Stomach (tissue), 8 donors: ENCODE measurements at regions not wholly inside any gene's neighbourhood (a gene's known extent, or its start where the extent isn't known, plus 50 kb on each side); places are given as distances from the start of the nearest gene placed in this dataset.

Experiments
- DNase-seq, 2 donors: peaks; one replicate each; pipeline versions ENCODE4 v3.0.0 to v3.0.0-alpha.2; 2013 to 2019
- H3K27ac ChIP-seq, 5 donors: fragments of 200-600 bp in 4 of 5; sonication (generic) in 4 of 5; one replicate each; pipeline ENCODE4 v1.5.1; 2013 to 2019; ENCODE audit warnings: mild to moderate bottlenecking in 1 of 5, moderate library complexity in 1 of 5
- H3K27me3 ChIP-seq, 3 donors: fragments of 200-600 bp; sonication (generic); one replicate each; pipeline ENCODE4 v1.5.1; 2017 to 2019; ENCODE audit warnings: mixed run types in 1 of 3
- H3K36me3 ChIP-seq, 4 donors: fragments of 200-600 bp; sonication (generic); 1 replicate in 3 of 4; 2 replicates in 1 of 4; pipeline ENCODE4 v1.5.1; 2016 to 2019
- H3K4me1 ChIP-seq, 4 donors: fragments of 200-600 bp; sonication (generic); one replicate each; pipeline ENCODE4 v1.5.1; 2016 to 2019
- H3K4me3 ChIP-seq, 4 donors: fragments of 200-600 bp; sonication (generic) in 3 of 4; one replicate each; pipeline ENCODE4 v1.5.1; 2016 to 2019; ENCODE audit warnings: mild to moderate bottlenecking in 1 of 4
- H3K9me3 ChIP-seq, 4 donors: fragments of 200-600 bp; sonication (generic); one replicate each; pipeline ENCODE4 v1.5.1; 2016 to 2019
- EP300 ChIP-seq: sonication (generic); formaldehyde crosslinking; IDR thresholded peaks from one replicate; pipeline ENCODE4 v1.6.1; 2017; ENCODE audit warnings: antibody characterized with exemption
- POLR2A ChIP-seq, 4 donors: fragments of 450-650 bp; IDR thresholded peaks; one replicate each; pipeline ENCODE4 v1.6.1; 2016; ENCODE audit warnings: antibody characterized with exemption in 4 of 4, control low read depth in 2 of 4, mild to moderate bottlenecking in 1 of 4, moderate library complexity in 1 of 4
- POLR2AphosphoS5 ChIP-seq, 3 donors: sonication (generic); formaldehyde crosslinking; IDR thresholded peaks; one replicate each; pipeline ENCODE4 v1.6.1; 2016; ENCODE audit warnings: antibody characterized with exemption in 3 of 3
- WGBS, 5 donors: extraction: QIAGEN DNeasy Blood & Tissue Kit in 3 of 5; methylation state at CpG; one replicate each; pipeline versions ENCODE4 v1.1.5 to v1.1.7; 2013 to 2018; 5-methylcytosine and 5-hydroxymethylcytosine counted together
- intact Hi-C: fragments of 100-400 bp; cut with DNase I; formaldehyde crosslinking; loops from one replicate; pipeline ENCODE4 v1.15.1; 2023; ENCODE audit warnings: low total_unique reads
- TF ChIP-seq, protein P1 (sequence below), 7 experiments: fragments of 450-650 bp in 4 of 7; fragments of 200-600 bp in 3 of 7; sonication (generic) in 3 of 7; IDR thresholded peaks; one replicate each; pipeline ENCODE4 v1.5.1; 2016 to 2019; ENCODE audit warnings: antibody characterized with exemption in 7 of 7, control low read depth in 2 of 7, mild to moderate bottlenecking in 1 of 7
- donor health status: healthy with polysubstance abuse.
- donor health status: Bipolar disorder and iron deficiency.
- donor health status: healthy.

DNA sequence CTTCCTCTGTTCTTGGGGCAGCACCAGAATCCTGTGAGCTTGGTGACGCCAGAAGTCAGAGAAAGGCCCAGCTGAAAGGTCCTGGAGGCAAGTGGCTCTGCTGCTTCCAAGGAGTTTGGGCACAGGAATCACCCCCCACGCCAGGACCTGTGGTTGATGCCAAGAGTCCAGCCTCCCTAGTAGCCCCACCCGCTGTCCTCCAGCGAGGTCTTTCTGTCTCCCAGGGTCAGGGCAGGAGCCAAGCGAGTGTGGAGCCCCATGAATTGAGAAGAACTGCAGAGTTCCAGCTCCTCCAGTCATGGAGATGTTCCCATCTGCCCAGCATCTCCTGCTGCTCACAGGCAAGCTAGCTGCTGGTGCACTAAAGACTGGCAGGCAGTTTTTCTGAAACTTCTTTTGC lies 631.7 kb upstream of the MGMT start:
- Histone ChIP-seq H3K27ac (no peak overlapping the region), H3K9me3 (no peaks in the 10 kb centered on the region), H3K27me3 (no peaks in the 10 kb centered on the region), H3K4me1 (no peaks in the 10 kb centered on the region), H3K36me3 (no peaks in the 10 kb centered on the region), H3K4me3 (no peak overlapping the region)
- DNase-seq = no peak
- WGBS, 5 donors = 60 to 84% (median 74%) methylated on average over 5 of the region's 5 CpGs
- TF ChIP-seq, protein P1, sequence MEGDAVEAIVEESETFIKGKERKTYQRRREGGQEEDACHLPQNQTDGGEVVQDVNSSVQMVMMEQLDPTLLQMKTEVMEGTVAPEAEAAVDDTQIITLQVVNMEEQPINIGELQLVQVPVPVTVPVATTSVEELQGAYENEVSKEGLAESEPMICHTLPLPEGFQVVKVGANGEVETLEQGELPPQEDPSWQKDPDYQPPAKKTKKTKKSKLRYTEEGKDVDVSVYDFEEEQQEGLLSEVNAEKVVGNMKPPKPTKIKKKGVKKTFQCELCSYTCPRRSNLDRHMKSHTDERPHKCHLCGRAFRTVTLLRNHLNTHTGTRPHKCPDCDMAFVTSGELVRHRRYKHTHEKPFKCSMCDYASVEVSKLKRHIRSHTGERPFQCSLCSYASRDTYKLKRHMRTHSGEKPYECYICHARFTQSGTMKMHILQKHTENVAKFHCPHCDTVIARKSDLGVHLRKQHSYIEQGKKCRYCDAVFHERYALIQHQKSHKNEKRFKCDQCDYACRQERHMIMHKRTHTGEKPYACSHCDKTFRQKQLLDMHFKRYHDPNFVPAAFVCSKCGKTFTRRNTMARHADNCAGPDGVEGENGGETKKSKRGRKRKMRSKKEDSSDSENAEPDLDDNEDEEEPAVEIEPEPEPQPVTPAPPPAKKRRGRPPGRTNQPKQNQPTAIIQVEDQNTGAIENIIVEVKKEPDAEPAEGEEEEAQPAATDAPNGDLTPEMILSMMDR (IDR thresholded peaks at IDR 0.05) = no peak
- no peak for TF ChIP-seq EP300
- no peak for TF ChIP-seq POLR2A (IDR thresholded peaks at IDR 0.05)
- intact Hi-C loops = no loop called here

DNA sequence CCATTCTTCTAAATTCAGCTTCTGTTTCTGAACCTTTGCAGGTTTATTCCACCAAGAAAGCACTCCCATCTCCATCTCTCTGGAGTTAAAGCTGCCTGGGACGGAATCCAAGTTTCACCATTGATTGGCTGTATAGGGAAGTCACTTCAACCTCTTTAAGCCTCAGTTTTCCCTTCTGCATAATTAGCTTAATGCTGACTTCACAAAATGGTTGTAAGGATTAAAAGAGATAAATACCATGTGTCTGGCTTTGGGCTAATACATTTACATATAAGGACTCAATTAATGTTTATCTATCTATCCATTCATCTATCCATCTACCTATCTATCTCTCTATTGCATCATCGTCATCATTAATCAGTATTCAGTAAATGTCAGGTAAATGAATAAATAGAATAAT lies 629.6 kb upstream of the MGMT start:
- intact Hi-C loops = no loop called here
- no peaks in the 10 kb centered on the region for H3K9me3 ChIP-seq
- H3K4me3 ChIP-seq = no peak overlapping the region
- no peaks in the 10 kb centered on the region for H3K36me3 ChIP-seq
- DNase-seq = no peak
- TF ChIP-seq POLR2A (IDR thresholded peaks at IDR 0.05) (no peak), POLR2AphosphoS5 (IDR thresholded peaks at IDR 0.05) (no peak), EP300 (no peak)
- TF ChIP-seq, protein P1 (IDR thresholded peaks at IDR 0.05) = no peak
- H3K4me1 ChIP-seq = no peaks in the 10 kb centered on the region
- H3K27me3 ChIP-seq = no peaks in the 10 kb centered on the region
- H3K27ac ChIP-seq = no peak overlapping the region
- 86 to 95% (median 90%) methylated on average over 2 of the region's 2 CpGs for WGBS, 5 donors

DNA sequence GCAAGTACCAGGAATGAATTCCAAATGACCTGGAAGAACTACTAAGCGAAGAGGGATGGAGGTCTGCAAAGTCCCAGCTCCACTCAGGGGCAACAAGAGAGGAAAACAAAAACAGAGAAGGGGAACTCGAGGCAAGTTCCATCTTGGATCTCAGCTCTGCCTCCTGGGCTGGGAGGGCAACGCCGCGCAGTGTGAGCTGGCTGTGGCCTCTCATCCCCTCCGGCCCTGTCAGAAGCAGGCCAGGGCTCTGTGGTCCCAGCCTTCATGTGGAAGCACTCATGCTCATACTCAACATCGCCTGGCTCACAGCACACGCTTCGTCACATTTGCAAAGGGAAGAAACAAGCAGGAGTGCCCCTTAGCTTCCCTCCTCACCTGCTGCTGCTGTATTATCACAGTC lies 627.9 kb upstream of the MGMT start:
- WGBS, 5 donors = 91 to 96% (median 93%) methylated on average over 9 of the region's 9 CpGs
- Histone ChIP-seq H3K9me3 (no peaks in the 10 kb centered on the region), H3K27me3 (no peaks in the 10 kb centered on the region), H3K4me3 (no peak overlapping the region), H3K27ac (no peak overlapping the region), H3K36me3 (no peaks in the 10 kb centered on the region), H3K4me1 (no peaks in the 10 kb centered on the region)
- no peak for TF ChIP-seq EP300
- TF ChIP-seq, protein P1 (IDR thresholded peaks at IDR 0.05) = no peak
- no peak for TF ChIP-seq POLR2AphosphoS5 (IDR thresholded peaks at IDR 0.05)
- TF ChIP-seq POLR2A (IDR thresholded peaks at IDR 0.05) = no peak
- no peak for DNase-seq
- intact Hi-C loops = no loop called here

DNA sequence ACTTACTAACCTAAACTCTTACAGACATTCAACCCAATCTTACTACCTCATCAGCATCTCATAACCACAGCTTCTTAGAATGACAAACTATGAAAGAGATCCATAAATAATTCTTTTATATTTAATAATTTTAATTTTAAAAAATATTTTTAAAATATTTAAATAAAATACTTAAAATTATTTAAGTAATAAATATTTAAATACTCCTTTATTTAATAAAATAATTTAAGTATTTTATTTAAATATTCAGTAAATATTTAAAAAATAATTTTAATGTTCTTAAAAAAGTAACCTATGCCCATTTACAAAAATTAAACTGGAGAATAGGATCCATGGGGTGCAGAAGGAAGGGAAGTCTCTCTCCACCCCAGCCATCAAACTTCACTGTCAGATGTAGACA lies 627.3 kb upstream of the MGMT start:
- no peaks in the 10 kb centered on the region for H3K36me3 ChIP-seq
- no peak overlapping the region for H3K4me3 ChIP-seq
- no peak overlapping the region for H3K27ac ChIP-seq
- no peaks in the 10 kb centered on the region for H3K4me1 ChIP-seq
- TF ChIP-seq EP300 (no peak), POLR2AphosphoS5 (IDR thresholded peaks at IDR 0.05) (no peak), POLR2A (IDR thresholded peaks at IDR 0.05) (no peak)
- TF ChIP-seq, protein P1 (IDR thresholded peaks at IDR 0.05) = no peak
- H3K9me3 ChIP-seq = no peaks in the 10 kb centered on the region
- no peaks in the 10 kb centered on the region for H3K27me3 ChIP-seq
- no peak for DNase-seq
- intact Hi-C loops = no loop called here

DNA sequence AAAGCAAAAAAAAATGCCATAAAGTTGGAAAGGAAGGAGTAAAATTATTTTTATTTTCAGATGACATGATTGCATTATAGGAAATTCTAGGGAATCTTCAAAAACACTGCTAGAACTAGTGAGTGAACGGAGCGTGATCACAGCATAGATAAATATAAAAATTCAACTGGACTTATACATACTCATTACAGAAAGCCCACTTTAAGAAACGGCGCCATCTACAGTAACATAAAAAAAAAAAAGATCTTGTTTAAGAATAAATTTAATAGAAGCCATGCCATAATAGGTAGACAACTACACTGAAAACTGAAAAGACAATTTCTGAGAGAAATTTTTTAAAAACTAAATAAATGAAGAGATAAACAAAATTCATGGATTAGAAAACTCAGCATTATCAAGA lies 623.1 kb upstream of the MGMT start:
- intact Hi-C loops = no loop called here
- no peaks in the 10 kb centered on the region for H3K4me1 ChIP-seq
- DNase-seq = peak in 1 of 2 donors; percentile 51
- H3K27ac ChIP-seq = no peak overlapping the region
- H3K4me3 ChIP-seq = no peak overlapping the region
- H3K36me3 ChIP-seq = no peaks in the 10 kb centered on the region
- 34 to 54% (median 44%) methylated on average over 4 of the region's 4 CpGs for WGBS, 5 donors
- no peaks in the 10 kb centered on the region for H3K27me3 ChIP-seq
- TF ChIP-seq POLR2A (IDR thresholded peaks at IDR 0.05) (no peak), POLR2AphosphoS5 (IDR thresholded peaks at IDR 0.05) (no peak), EP300 (no peak)
- TF ChIP-seq, protein P1 (IDR thresholded peaks at IDR 0.05) = no peak
- H3K9me3 ChIP-seq = no peaks in the 10 kb centered on the region
